H1 (cell line): ENCODE measurements at regions not wholly inside any gene's neighbourhood (a gene's known extent, or its start where the extent isn't known, plus 50 kb on each side); places are given as distances from the start of the nearest gene placed in this dataset.

Experiments
- CTCF ChIA-PET: fragments of 300-600 bp; sonication (Branson Sonifier 250); formaldehyde crosslinking; loops from one replicate; lab custom pipeline; 2021; ENCODE audit not compliant: partially characterized antibody; lab: Charles Lee
- POLR2A ChIA-PET: fragments of 300-600 bp; sonication (Branson Sonifier 250); formaldehyde crosslinking; loops from one replicate; lab custom pipeline; 2021; ENCODE audit warnings: inconsistent platforms; ENCODE audit not compliant: partially characterized antibody; lab: Charles Lee
- DNase-seq, 2 experiments: peaks; one replicate each; pipeline versions ENCODE4 v3.0.0 to v3.0.0-alpha.2; 2010 to 2022; ENCODE audit warnings: low spot score in 2 of 2, low read depth in 1 of 2, mixed read lengths in 1 of 2
- FAIRE-seq: peaks from 2 replicates; lab custom pipeline; 2011; peaks lifted over from hg19 to GRCh38; lab: Jason Lieb, UNC
- H2AFZ ChIP-seq: 2 replicates; pipeline ENCODE4 v1.8.1; 2012; ENCODE audit warnings: low read length, inconsistent platforms
- H2AK5ac ChIP-seq: 2 replicates; pipeline ENCODE4 v1.6.1; 2013; ENCODE audit warnings: low read depth, low read length
- H2BK120ac ChIP-seq: replicated peaks from 2 replicates; pipeline ENCODE3; 2013; ENCODE audit warnings: low read depth, low read length, inconsistent platforms
- H2BK12ac ChIP-seq: 2 replicates; pipeline ENCODE4 v1.6.1; 2013; ENCODE audit warnings: low read depth, low read length
- H2BK15ac ChIP-seq: 2 replicates; pipeline ENCODE4 v1.6.1; 2013; ENCODE audit warnings: low read length
- H2BK20ac ChIP-seq: 2 replicates; pipeline ENCODE4 v1.6.1; 2013; ENCODE audit warnings: low read length
- H2BK5ac ChIP-seq: 2 replicates; pipeline ENCODE4 v1.6.1; 2013; ENCODE audit warnings: low read depth, low read length
- H3K14ac ChIP-seq: 2 replicates; pipeline ENCODE4 v1.6.1; 2013; ENCODE audit warnings: inconsistent platforms; ENCODE audit not compliant: insufficient read length
- H3K18ac ChIP-seq: 2 replicates; pipeline ENCODE4 v1.6.1; 2013; ENCODE audit warnings: low read length; ENCODE audit errors: extremely low read depth
- H3K23ac ChIP-seq: 2 replicates; pipeline ENCODE4 v1.6.1; 2013; ENCODE audit warnings: inconsistent platforms; ENCODE audit not compliant: insufficient read length
- H3K23me2 ChIP-seq: 2 replicates; pipeline ENCODE4 v1.6.1; 2013; ENCODE audit warnings: low read depth, low read length
- H3K27ac ChIP-seq: 2 replicates; pipeline ENCODE4 v1.6.1; 2011; ENCODE audit warnings: low read depth, low read length, inconsistent platforms
- H3K27me3 ChIP-seq, 4 experiments: replicated peaks in 1 of 4; 1 replicate in 1 of 4; 2 replicates in 3 of 4; pipeline versions ENCODE4 v1.6.1 to v1.8.1; 2011 to 2013; ENCODE audit warnings: low read length in 3 of 4, mild to moderate bottlenecking in 3 of 4, inconsistent platforms in 2 of 4, mixed read lengths in 2 of 4, moderate library complexity in 1 of 4; ENCODE audit not compliant: control insufficient read depth in 3 of 4, insufficient read depth in 3 of 4; ENCODE audit errors: extremely low read depth in 1 of 4
- H3K36me3 ChIP-seq, 4 experiments: 2 replicates each; pipeline versions ENCODE4 v1.6.1 to v1.8.1; 2011 to 2013; ENCODE audit warnings: mild to moderate bottlenecking in 4 of 4, low read length in 3 of 4, moderate library complexity in 2 of 4, control low read depth in 1 of 4, inconsistent platforms in 1 of 4; ENCODE audit not compliant: insufficient read depth in 4 of 4, control insufficient read depth in 2 of 4
- H3K4ac ChIP-seq: replicated peaks from 2 replicates; pipeline ENCODE3; 2013; ENCODE audit warnings: low read length, low read depth, mixed read lengths, inconsistent platforms; ENCODE audit not compliant: insufficient read length
- H3K4me1 ChIP-seq, 4 experiments: replicated peaks in 1 of 4; 1 replicate in 1 of 4; 2 replicates in 3 of 4; pipeline versions ENCODE4 v1.6.1 to v1.8.1; 2011 to 2013; ENCODE audit warnings: low read length in 3 of 4, inconsistent platforms in 2 of 4, mixed read lengths in 1 of 4; ENCODE audit not compliant: insufficient read depth in 4 of 4, control insufficient read depth in 3 of 4
- H3K4me2 ChIP-seq, 2 experiments: 2 replicates each; pipeline versions ENCODE4 v1.6.1 to v1.8.1; 2011 to 2013; ENCODE audit warnings: low read depth in 2 of 2, low read length in 2 of 2, control low read depth in 1 of 2, inconsistent platforms in 1 of 2, mild to moderate bottlenecking in 1 of 2; ENCODE audit not compliant: insufficient read depth in 1 of 2
- H3K4me3 ChIP-seq, 4 experiments: fragments of 200-600, 300-600 bp in 1 of 4; sonication (generic), shearing (Covaris generic), sonication (Bioruptor Twin) in 1 of 4; 2 replicates each; pipeline versions ENCODE4 v1.5.1 to v1.8.1; 2011 to 2016; ENCODE audit warnings: low read length in 4 of 4, low read depth in 3 of 4, control low read depth in 2 of 4, inconsistent platforms in 2 of 4, mild to moderate bottlenecking in 2 of 4, mixed read lengths in 1 of 4, moderate library complexity in 1 of 4; ENCODE audit not compliant: insufficient read depth in 2 of 4; ENCODE audit errors: extremely low read depth in 1 of 4
- H3K56ac ChIP-seq: replicated peaks from 2 replicates; pipeline ENCODE3; 2013; ENCODE audit warnings: low read depth, mild to moderate bottlenecking, mixed read lengths, low read length, inconsistent platforms; ENCODE audit not compliant: insufficient read length
- H3K79me1 ChIP-seq: 2 replicates; pipeline ENCODE4 v1.6.1; 2013; ENCODE audit warnings: low read depth, low read length, control low read depth
- H3K79me2 ChIP-seq, 2 experiments: 2 replicates each; pipeline versions ENCODE4 v1.6.1 to v1.8.1; 2012 to 2013; ENCODE audit warnings: low read length in 2 of 2, mild to moderate bottlenecking in 2 of 2, inconsistent platforms in 1 of 2; ENCODE audit not compliant: insufficient read depth in 2 of 2, control insufficient read depth in 1 of 2
- H3K9ac ChIP-seq, 4 experiments: replicated peaks in 1 of 4; 1 replicate in 1 of 4; 2 replicates in 3 of 4; pipeline versions ENCODE4 v1.6.1 to v1.8.1; 2011 to 2013; ENCODE audit warnings: low read depth in 3 of 4, low read length in 3 of 4, control low read depth in 2 of 4, mild to moderate bottlenecking in 2 of 4, moderate library complexity in 2 of 4, inconsistent platforms in 1 of 4; ENCODE audit errors: extremely low read depth in 1 of 4
- H3K9me3 ChIP-seq, 2 experiments: 2 replicates each; pipeline versions ENCODE4 v1.6.1 to v1.8.1; 2012 to 2013; ENCODE audit warnings: mild to moderate bottlenecking in 2 of 2, moderate library complexity in 2 of 2, control low read depth in 1 of 2, inconsistent platforms in 1 of 2, low read depth in 1 of 2, low read length in 1 of 2, mixed read lengths in 1 of 2; ENCODE audit not compliant: insufficient read depth in 2 of 2
- H4K20me1 ChIP-seq, 2 experiments: replicated peaks in 1 of 2; 2 replicates each; pipeline versions ENCODE3 to v1.8.1; 2011 to 2013; ENCODE audit warnings: inconsistent platforms in 2 of 2, low read length in 2 of 2, mild to moderate bottlenecking in 1 of 2; ENCODE audit not compliant: insufficient read depth in 2 of 2, control insufficient read depth in 1 of 2
- H4K5ac ChIP-seq: 2 replicates; pipeline ENCODE4 v1.6.1; 2013; ENCODE audit warnings: low read length, low read depth, mixed read lengths, inconsistent platforms; ENCODE audit not compliant: insufficient read length
- H4K8ac ChIP-seq: 2 replicates; pipeline ENCODE4 v1.8.0; 2013; ENCODE audit warnings: mild to moderate bottlenecking, moderate library complexity, low read length, inconsistent platforms; ENCODE audit not compliant: insufficient read depth; ENCODE audit errors: extremely low read depth
- H4K91ac ChIP-seq: replicated peaks from 2 replicates; pipeline ENCODE3; 2013; ENCODE audit warnings: low read length, mixed read lengths, inconsistent platforms; ENCODE audit not compliant: insufficient read length
- BACH1 ChIP-seq: IDR thresholded peaks from 2 replicates; pipeline ENCODE4 v1.6.1; 2012; ENCODE audit warnings: low read length, improper control_type of control experiment
- BRCA1 ChIP-seq: IDR thresholded peaks from 2 replicates; pipeline ENCODE4 v1.6.1; 2012; ENCODE audit warnings: low read depth, low read length, improper control_type of control experiment
- CBX5 ChIP-seq: fragments of 300-800, 300-1000 bp; sonication (generic); IDR thresholded peaks from 2 replicates; pipeline ENCODE4 v1.7.1; 2016; ENCODE audit warnings: antibody characterized with exemption, low read length, low read depth
- CEBPB ChIP-seq: IDR thresholded peaks from 2 replicates; pipeline ENCODE4 v1.6.1; 2012; ENCODE audit warnings: low read depth, low read length
- CTBP2 ChIP-seq: IDR thresholded peaks from 2 replicates; pipeline ENCODE4 v1.7.0; 2011; ENCODE audit warnings: borderline replicate concordance, mild to moderate bottlenecking, moderate library complexity, mixed read lengths, low read length; ENCODE audit not compliant: insufficient read depth, insufficient read length
- EGR1 ChIP-seq: IDR thresholded peaks from 2 replicates; pipeline ENCODE4 v1.6.1; 2011; ENCODE audit warnings: low read depth, low read length, borderline replicate concordance
- EZH2 ChIP-seq: fragments of 200-600 bp; sonication (generic); IDR thresholded peaks from 2 replicates; pipeline ENCODE4 v1.7.1; 2012; ENCODE audit warnings: low read depth, mild to moderate bottlenecking, moderate library complexity, low read length, inconsistent platforms; ENCODE audit not compliant: severe bottlenecking
- HDAC6 ChIP-seq: IDR thresholded peaks from one replicate; pipeline ENCODE4 v1.7.1; 2012; ENCODE audit warnings: low read depth, mild to moderate bottlenecking, inconsistent platforms, low read length, moderate library complexity
- JUND ChIP-seq: IDR thresholded peaks from 2 replicates; pipeline ENCODE4 v1.6.1; 2011; ENCODE audit warnings: mild to moderate bottlenecking, improper control_type of control experiment, low read length
- RNF2 ChIP-seq: fragments of 200-900, 300-1000 bp; sonication (generic); IDR thresholded peaks from 2 replicates; pipeline ENCODE4 v1.7.1; 2016; ENCODE audit warnings: borderline replicate concordance, low read depth, mild to moderate bottlenecking, antibody characterized with exemption, low read length; ENCODE audit not compliant: poor library complexity, severe bottlenecking; ENCODE audit errors: missing control alignments
- SP2 ChIP-seq: IDR thresholded peaks from 2 replicates; pipeline ENCODE4 v1.6.1; 2012; ENCODE audit warnings: mild to moderate bottlenecking, low read length, inconsistent platforms
- SP4 ChIP-seq: IDR thresholded peaks from 2 replicates; pipeline ENCODE4 v1.6.1; 2012; ENCODE audit warnings: low read length, inconsistent platforms
- USF2 ChIP-seq: IDR thresholded peaks from 2 replicates; pipeline ENCODE4 v1.6.1; 2011; ENCODE audit warnings: low read length, improper control_type of control experiment
- YY1 ChIP-seq: IDR thresholded peaks from 2 replicates; pipeline ENCODE4 v1.6.1; 2011; ENCODE audit warnings: low read depth, mild to moderate bottlenecking, low read length
- WGBS, 2 experiments: shearing (Covaris generic) in 1 of 2; methylation state at CpG; one replicate each; pipeline versions ENCODE4 v1.1.6 to v1.1.7; 2013 to 2015; ENCODE audit warnings: low lambda C conversion rate in 2 of 2, mixed read lengths in 2 of 2, inconsistent platforms in 1 of 2, low coverage in 1 of 2, missing lambda C conversion rate in 1 of 2; ENCODE audit not compliant: insufficient replicate concordance in 2 of 2, insufficient coverage in 1 of 2, insufficient read length in 1 of 2; ENCODE audit errors: extremely low coverage in 1 of 2, missing lambda C conversion rate in 1 of 2; 5-methylcytosine and 5-hydroxymethylcytosine counted together

- WGBS, 2 experiments = 92% methylated on average over 10 of the region's 10 CpGs; no CpG with 5 or more reads in 1 of the 2 experiments
- no peak overlapping the region for H3K23ac ChIP-seq
- no peak overlapping the region for H2BK12ac ChIP-seq
- no peak overlapping the region for H4K5ac ChIP-seq
- H4K8ac ChIP-seq = no peak overlapping the region
- no peak overlapping the region for H2BK120ac ChIP-seq
- no peaks in the 10 kb centered on the region for H4K20me1 ChIP-seq
- no peak overlapping the region for H2AK5ac ChIP-seq
- no peaks in the 10 kb centered on the region for H3K23me2 ChIP-seq
- ChIA-PET CTCF (no interaction called here), POLR2A (interaction anchor here (1.4 kb wide), 1 partner anchor 329 kb away, joined by 3 read pairs; no protein-coding TSS in a partner anchor)
- H3K27ac ChIP-seq = no peak overlapping the region
- no peaks in the 10 kb centered on the region for H3K79me1 ChIP-seq
- H3K9ac ChIP-seq = no peak overlapping the region
- H3K14ac ChIP-seq = no peak overlapping the region
- H2BK20ac ChIP-seq = no peak overlapping the region
- TF ChIP-seq EGR1 (no peak), SP2 (no peak), CEBPB (no peak), USF2 (no peak), HDAC6 (no peak), RNF2 (no peak), JUND (no peak), BRCA1 (no peak), CTBP2 (no peak), SP4 (no peak), BACH1 (no peak), YY1 (no peak), CBX5 (no peak), EZH2 (no peak)
- no peaks in the 10 kb centered on the region for H3K36me3 ChIP-seq
- FAIRE-seq (no peak), DNase-seq (no peak)
- no peak overlapping the region for H3K4ac ChIP-seq
- H2BK15ac ChIP-seq = no peak overlapping the region
- no peak overlapping the region for H2BK5ac ChIP-seq
- no peak overlapping the region for H3K18ac ChIP-seq
- H3K79me2 ChIP-seq = no peaks in the 10 kb centered on the region
- H3K9me3 ChIP-seq = no peaks in the 10 kb centered on the region
- no peaks in the 10 kb centered on the region for H3K27me3 ChIP-seq
- no peak overlapping the region for H4K91ac ChIP-seq
- no peak overlapping the region for H3K4me2 ChIP-seq
- H3K4me1 ChIP-seq = no peaks in the 10 kb centered on the region; a peak in 1 of 7 replicates
- H3K4me3 ChIP-seq = no peak overlapping the region
- H2AFZ ChIP-seq = no peak overlapping the region
- no peak overlapping the region for H3K56ac ChIP-seq
Measured at GRCh38 chr2:100674666-100675065, 111.9 kb downstream of the PDCL3 start.
